Activated effector memory CD4-positive, alpha-beta T cell treated with anti-CD3 and anti-CD28 coated beads, Interleukin-2, amount 50 U/mL, for 16 hours (primary cell): ENCODE measurements at regions not wholly inside any gene's neighbourhood (a gene's known extent, or its start where the extent isn't known, plus 50 kb on each side); places are given as distances from the start of the nearest gene placed in this dataset.
"Not testable (repeated sequence)": the region's sequence is repeated elsewhere in the genome, so short reads cannot be mapped to it uniquely, and the experiment has no call there.

Source experiments
- DNase-seq: peaks from one replicate; pipeline ENCODE4 v3.0.0-alpha.2; 2020

DNA sequence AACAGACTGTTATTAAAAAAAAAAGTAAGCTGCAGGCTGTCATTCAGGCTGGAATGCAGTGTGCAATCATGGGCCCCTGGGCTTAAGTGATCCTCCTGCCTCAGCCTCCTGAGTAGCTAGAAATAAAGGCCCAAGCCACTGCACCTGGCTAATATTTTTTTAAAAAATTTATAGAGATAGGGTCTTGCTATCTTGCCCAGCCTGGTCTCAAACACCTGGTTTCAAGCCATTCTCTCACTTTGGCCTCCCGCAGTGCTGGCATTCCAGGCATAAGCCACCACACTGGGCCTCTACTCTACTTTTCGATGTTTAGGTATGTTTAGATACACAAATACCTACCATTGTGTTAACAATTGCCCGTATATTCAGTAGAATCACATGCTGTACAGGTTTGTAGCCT is 270.4 kb upstream of the PRKCQ start:
- DNase-seq = no peak

DNA sequence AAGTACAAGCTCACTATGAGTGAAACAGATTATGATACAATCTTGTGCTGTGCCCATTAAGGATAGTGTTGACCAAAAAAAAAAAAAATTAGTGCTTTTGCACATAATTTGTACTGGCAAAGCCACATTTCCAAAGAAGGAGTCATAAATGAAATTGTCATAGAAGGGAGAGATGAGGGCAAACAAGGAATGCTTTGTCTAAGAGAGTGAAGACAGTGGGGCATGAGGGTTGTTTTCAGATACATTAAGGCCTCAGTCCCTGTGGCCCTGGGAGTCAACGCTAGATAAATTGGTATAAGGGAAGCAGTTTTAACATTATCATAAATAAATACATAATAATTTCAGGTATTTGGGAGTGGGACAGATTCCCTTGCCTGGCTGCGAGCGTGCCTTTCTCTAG is 267.5 kb upstream of the PRKCQ start:
- no peak for DNase-seq

DNA sequence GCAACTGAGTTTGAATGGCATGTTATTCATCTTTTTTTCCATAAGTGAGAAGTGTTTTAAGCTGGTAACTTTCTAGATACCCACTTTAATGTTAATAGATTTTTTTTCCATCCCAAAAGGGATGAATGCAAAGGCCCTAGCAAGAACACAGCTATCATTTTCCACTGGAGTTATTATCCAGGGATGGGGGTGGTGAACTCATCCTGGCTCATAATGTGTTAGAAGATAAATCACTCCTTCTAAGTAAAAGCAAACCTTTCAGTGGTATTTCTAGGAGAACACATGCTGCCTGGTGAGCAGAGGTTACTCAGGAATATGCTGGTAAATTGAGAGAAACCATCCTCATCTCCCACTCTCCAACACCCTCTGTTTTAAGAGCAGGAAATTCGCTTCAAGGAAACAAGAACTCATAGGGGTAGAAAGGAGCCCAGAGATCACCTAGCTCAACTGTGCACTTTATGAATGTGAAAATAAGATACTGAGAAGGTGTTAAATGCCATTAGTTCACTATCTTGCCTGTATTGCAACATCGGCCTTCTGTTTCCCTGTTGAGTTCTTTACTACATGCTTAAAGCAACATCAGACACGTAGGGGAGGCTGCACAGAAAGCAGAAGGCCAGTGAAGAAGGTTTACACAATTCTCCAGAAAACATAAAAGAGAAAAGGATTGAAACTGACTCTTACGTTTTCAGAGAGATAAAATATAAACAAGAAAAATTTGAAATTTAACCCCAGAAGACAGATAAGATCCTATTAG is 264.0 kb upstream of the PRKCQ start:
- DNase-seq = no peak

- DNase-seq = no peak
Observed at GRCh38 chr10:6843481-6843881, 263.4 kb upstream of the PRKCQ start.

GRCh38 chr10:6842722-6843121 is 262.6 kb upstream of the PRKCQ start:
- no peak for DNase-seq

GRCh38 chr10:6841761-6842160 is 261.7 kb upstream of the PRKCQ start:
- no peak for DNase-seq

GRCh38 chr10:6840766-6841165 is 260.7 kb upstream of the PRKCQ start:
- no peak for DNase-seq

GRCh38 chr10:6840201-6840691 is 260.2 kb upstream of the PRKCQ start:
- DNase-seq = no peak

DNA sequence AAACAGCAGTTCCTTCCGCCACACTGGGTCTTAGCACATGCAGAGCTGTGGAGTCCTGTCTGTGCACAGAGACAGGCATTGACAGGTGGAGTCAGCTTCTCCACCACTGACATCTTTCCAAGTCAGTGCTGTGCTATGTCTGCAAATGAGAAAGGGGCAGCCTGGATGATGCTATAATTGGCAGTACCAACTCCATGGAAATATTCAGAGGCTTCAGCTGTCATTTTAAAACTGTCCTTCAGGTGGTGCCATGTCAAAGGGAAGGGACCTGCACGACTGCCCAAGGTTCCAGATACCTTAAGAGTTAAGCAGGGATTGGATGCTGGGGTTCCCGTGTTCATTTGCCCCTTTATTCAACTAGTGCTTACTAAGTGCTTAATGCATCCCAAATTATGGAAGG is 258.0 kb upstream of the PRKCQ start:
- DNase-seq = no peak

DNA sequence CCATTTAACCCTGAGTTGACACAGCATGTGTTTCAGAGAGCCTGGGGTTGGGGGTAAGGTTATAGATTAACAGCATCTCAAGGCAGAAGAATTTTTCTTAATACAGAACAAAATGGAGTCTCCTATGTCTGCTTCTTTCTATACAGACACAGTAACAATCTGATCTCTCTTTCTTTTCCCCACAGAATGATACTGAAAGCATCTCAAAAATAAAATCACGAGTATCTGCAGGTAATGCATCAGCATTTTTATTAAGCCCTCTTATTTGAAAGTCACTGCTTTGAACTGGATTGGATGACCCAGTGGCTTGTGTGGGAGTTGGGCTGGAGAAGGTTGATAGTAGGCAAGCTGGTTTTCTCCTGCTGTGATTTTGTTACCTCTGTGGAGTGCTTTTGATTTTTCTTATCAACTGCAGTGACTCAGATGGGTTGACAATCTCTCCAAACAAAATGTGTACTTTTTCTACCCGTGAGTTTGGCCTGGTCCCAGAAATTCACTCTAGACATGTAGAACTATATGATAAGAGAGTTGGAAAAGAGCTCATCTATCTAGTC is 253.5 kb upstream of the PRKCQ start:
- DNase-seq = no peak

DNA sequence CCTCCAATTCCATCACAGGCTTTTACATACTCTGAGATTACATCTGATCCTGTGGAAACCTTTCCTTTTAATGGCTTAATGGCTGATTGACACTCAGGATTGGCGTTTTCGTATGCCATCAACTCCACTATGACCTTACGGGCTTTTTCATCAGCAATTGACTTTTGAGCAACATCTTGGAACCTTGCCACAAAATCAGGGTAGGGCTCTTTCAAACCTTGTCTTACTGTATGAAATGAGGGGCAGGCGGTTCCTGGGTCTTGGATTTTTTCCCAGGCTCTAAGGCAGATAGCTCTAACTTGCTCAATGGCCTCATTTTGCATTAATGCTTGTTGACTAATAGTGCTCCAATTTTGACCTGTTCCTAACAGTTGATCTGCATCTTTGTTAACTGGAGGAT is 250.9 kb upstream of the PRKCQ start:
- DNase-seq = not testable (repeated sequence)

- not testable (repeated sequence) for DNase-seq
Observed at GRCh38 chr10:6824793-6825192, 244.7 kb upstream of the PRKCQ start.

DNA sequence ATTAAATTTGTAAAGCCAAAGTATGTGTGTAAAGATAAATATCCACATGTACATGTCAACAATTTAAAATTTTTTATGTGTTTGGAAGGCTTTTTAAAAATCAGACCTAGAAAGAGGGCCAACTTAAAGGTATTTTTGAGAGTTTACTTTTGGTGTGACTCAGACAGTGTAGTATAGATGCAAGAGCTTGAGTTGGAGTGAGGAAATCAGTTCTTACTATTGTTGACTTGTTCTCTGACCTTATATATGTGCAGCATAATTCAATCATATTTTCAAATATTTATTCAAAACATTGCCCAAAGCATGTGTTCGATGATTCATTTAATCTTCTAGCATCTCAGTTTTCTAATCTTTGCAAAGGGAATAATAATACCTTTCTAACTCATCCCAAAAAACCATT is 243.7 kb upstream of the PRKCQ start:
- DNase-seq = no peak

GRCh38 chr10:6819301-6819700 is 239.2 kb upstream of the PRKCQ start:
- no peak for DNase-seq

GRCh38 chr10:6817770-6818169 is 237.7 kb upstream of the PRKCQ start:
- DNase-seq = no peak

GRCh38 chr10:6815346-6815745 is 235.3 kb upstream of the PRKCQ start:
- DNase-seq = no peak

DNA sequence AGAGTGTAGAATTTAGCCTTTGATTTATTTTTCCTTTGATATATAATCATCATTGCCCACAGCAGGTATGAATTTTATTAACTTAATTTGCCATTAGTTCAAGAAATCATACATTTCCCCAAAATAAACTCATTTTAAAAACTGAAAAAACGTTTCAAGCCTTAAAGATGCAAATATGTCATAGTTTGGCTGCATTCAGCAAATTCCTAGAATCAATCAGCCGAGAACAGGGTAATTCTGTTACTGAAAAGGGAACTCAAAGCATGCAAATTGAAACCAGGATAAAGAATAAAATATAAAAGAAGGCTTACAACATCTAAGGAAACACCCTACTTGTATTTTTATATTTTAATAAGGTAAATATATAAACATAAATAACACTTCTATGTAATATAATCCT is 233.8 kb upstream of the PRKCQ start:
- DNase-seq = no peak

GRCh38 chr10:6813306-6813705 is 233.2 kb upstream of the PRKCQ start:
- DNase-seq = no peak

GRCh38 chr10:6811153-6811552 is 231.1 kb upstream of the PRKCQ start:
- DNase-seq = no peak

DNA sequence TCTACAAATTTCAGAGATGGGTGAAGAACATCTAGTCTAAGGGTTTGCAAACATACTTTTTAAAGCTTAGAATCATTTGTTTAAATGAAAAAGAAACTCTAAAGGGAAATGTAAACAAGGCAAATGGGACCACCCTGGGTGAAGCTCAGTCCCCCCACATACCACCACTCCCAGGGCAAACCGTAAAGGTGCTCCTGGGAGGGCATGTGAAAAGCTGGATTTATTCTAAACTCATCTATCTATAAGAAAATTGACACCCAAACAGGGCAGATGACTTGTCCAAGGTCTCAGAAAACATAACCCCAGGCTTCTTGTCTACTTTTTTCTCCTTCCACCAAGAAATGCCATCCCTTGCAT is 223.3 kb upstream of the PRKCQ start:
- DNase-seq = no peak

DNA sequence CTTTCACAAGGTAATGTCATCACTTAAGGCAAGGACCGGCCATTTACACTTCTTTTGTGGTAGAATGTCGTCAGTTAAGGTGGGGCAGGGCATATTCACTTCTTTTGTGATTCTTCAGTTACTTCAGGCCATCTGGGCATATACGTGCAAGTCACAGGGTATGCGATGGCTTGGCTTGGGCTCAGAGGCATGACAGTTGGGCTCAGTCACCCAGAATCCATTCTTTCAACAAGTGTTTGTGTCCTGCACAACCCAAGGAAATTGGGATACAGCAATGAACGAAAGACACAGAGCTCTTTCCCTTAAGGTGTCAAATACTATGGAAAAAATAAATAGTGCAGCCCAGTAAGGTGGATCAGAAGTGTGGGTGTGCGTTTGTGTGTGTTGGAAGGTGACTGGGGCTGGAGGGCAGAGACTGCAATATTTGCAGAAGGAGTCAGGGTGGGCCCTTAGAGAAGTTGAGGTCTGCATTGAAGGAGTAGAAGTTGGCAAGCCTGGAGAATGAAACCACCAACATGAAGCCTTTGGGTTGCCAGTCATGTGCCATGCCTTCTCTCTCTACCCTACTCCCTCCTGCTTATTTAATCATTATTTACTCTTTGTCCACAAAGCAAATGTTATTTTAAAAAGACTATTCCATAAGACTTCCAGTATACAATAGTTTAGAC is 222.8 kb upstream of the PRKCQ start:
- no peak for DNase-seq

GRCh38 chr10:6796231-6796630 is 216.2 kb upstream of the PRKCQ start:
- DNase-seq = no peak

GRCh38 chr10:6795541-6795940 is 215.5 kb upstream of the PRKCQ start:
- no peak for DNase-seq

GRCh38 chr10:6794841-6795240 is 214.8 kb upstream of the PRKCQ start:
- not testable (repeated sequence) for DNase-seq
